BLaER1 treated with 17β-estradiol and CSF1 and Interleukin-3, amounts not matched to agents 10 nM and 100 nM (cell line): ENCODE measurements at regions not wholly inside any gene's neighbourhood (a gene's known extent, or its start where the extent isn't known, plus 50 kb on each side); places are given as distances from the start of the nearest gene placed in this dataset.

ENCODE experiments used
- H3K27ac ChIP-seq, 11 experiments: shearing (Covaris generic); formaldehyde crosslinking; 2 replicates each; pipeline ENCODE4 v1.8.1; 2022
- H3K27me3 ChIP-seq, 11 experiments: shearing (Covaris generic); formaldehyde crosslinking; 2 replicates each; pipeline ENCODE4 v1.8.1; 2022
- H3K36me3 ChIP-seq, 11 experiments: shearing (Covaris generic); formaldehyde crosslinking; 2 replicates each; pipeline ENCODE4 v1.8.1; 2022
- H3K4me1 ChIP-seq, 10 experiments: shearing (Covaris generic); formaldehyde crosslinking; 2 replicates each; pipeline ENCODE4 v1.8.1; 2022
- H3K4me2 ChIP-seq, 11 experiments: shearing (Covaris generic); formaldehyde crosslinking; 2 replicates each; pipeline ENCODE4 v1.8.1; 2022
- H3K4me3 ChIP-seq, 10 experiments: shearing (Covaris generic); formaldehyde crosslinking; 2 replicates each; pipeline ENCODE4 v1.8.1; 2022
- H3K9ac ChIP-seq, 11 experiments: shearing (Covaris generic); formaldehyde crosslinking; 2 replicates each; pipeline ENCODE4 v1.8.1; 2022
- H3K9me3 ChIP-seq, 11 experiments: shearing (Covaris generic); formaldehyde crosslinking; replicated peaks in 1 of 11; 2 replicates each; pipeline ENCODE4 v1.8.1; 2022
- H4K20me1 ChIP-seq, 11 experiments: shearing (Covaris generic); formaldehyde crosslinking; 2 replicates each; pipeline ENCODE4 v1.8.1; 2022
- Cebpa-rat ChIP-seq, 11 experiments: shearing (Covaris generic); IDR thresholded peaks; 2 replicates each; pipeline ENCODE4 v1.8.1; 2022

- H3K9ac ChIP-seq: no peak overlapping the region
- H3K4me1 ChIP-seq: peaks cover 0 to 5% (median 0%) of the 10 kb centered on the region in 10 experiments; a peak in 1 of 20 replicates
- H3K9me3 ChIP-seq: no peaks in the 10 kb centered on the region
- no peak overlapping the region for H3K4me2 ChIP-seq
- no peaks in the 10 kb centered on the region for H3K36me3 ChIP-seq
- TF ChIP-seq Cebpa-rat (IDR thresholded peaks at IDR 0.05): no peak
- H3K27me3 ChIP-seq: no peaks in the 10 kb centered on the region
- no peak overlapping the region for H3K27ac ChIP-seq
- no peak overlapping the region for H3K4me3 ChIP-seq
- no peaks in the 10 kb centered on the region for H4K20me1 ChIP-seq
Measured at GRCh38 chr4:177596991-177597390, 154.8 kb upstream of the AGA start.

GRCh38 chr4:177605252-177605651 is 163.0 kb upstream of the AGA start:
- Histone ChIP-seq H3K9ac (no peak overlapping the region), H3K4me3 (no peak overlapping the region), H3K4me2 (no peak overlapping the region), H3K4me1 (no peaks in the 10 kb centered on the region), H3K27ac (no peak overlapping the region), H3K27me3 (no peaks in the 10 kb centered on the region), H3K9me3 (peaks cover 5 to 12% (median 8%) of the 10 kb centered on the region in 11 experiments; a peak in 19 of 22 replicates), H4K20me1 (no peaks in the 10 kb centered on the region), H3K36me3 (no peaks in the 10 kb centered on the region)
- no peak for TF ChIP-seq Cebpa-rat (IDR thresholded peaks at IDR 0.05)

GRCh38 chr4:177607111-177607573 is 164.9 kb upstream of the AGA start:
- no peak overlapping the region for H3K27ac ChIP-seq

GRCh38 chr4:177611974-177612664 is 169.9 kb upstream of the AGA start:
- Histone ChIP-seq H3K4me1 (no peaks in the 10 kb centered on the region), H3K4me3 (no peak overlapping the region), H3K36me3 (no peaks in the 10 kb centered on the region), H3K4me2 (no peak overlapping the region), H3K27ac (no peak overlapping the region), H4K20me1 (no peaks in the 10 kb centered on the region), H3K9me3 (peaks cover 2 to 4% (median 3%) of the 10 kb centered on the region in 11 experiments; a peak in 18 of 22 replicates), H3K9ac (no peak overlapping the region), H3K27me3 (no peaks in the 10 kb centered on the region)
- no peak for TF ChIP-seq Cebpa-rat (IDR thresholded peaks at IDR 0.05)

More at GRCh38 chr4:177607111-177607573, 164.9 kb upstream of the AGA start:
- Histone ChIP-seq H3K4me3 (no peak overlapping the region), H3K27me3 (no peaks in the 10 kb centered on the region), H3K4me1 (no peaks in the 10 kb centered on the region), H3K36me3 (no peaks in the 10 kb centered on the region), H3K9ac (no peak overlapping the region), H3K9me3 (peaks cover 5 to 12% (median 8%) of the 10 kb centered on the region in 11 experiments; a peak in 19 of 22 replicates), H4K20me1 (no peaks in the 10 kb centered on the region), H3K4me2 (no peak overlapping the region)
- no peak for TF ChIP-seq Cebpa-rat (IDR thresholded peaks at IDR 0.05)

- Histone ChIP-seq H3K9me3 (no peaks in the 10 kb centered on the region), H3K4me1 (no peaks in the 10 kb centered on the region), H3K4me3 (no peak overlapping the region), H3K4me2 (no peak overlapping the region), H3K36me3 (no peaks in the 10 kb centered on the region), H3K27me3 (no peaks in the 10 kb centered on the region), H3K27ac (no peak overlapping the region), H4K20me1 (no peaks in the 10 kb centered on the region), H3K9ac (no peak overlapping the region)
- TF ChIP-seq Cebpa-rat (IDR thresholded peaks at IDR 0.05): no peak
Measured at GRCh38 chr4:177612684-177613083, 170.4 kb upstream of the AGA start.

- TF ChIP-seq Cebpa-rat (IDR thresholded peaks at IDR 0.05): no peak
- H3K9me3 ChIP-seq: peaks cover 0 to 10% (median 0%) of the 10 kb centered on the region in 11 experiments; a peak in 1 of 22 replicates
- no peak overlapping the region for H3K4me3 ChIP-seq
- H3K4me1 ChIP-seq: no peaks in the 10 kb centered on the region
- no peaks in the 10 kb centered on the region for H4K20me1 ChIP-seq
- no peak overlapping the region for H3K4me2 ChIP-seq
- no peak overlapping the region for H3K27ac ChIP-seq
- H3K9ac ChIP-seq: no peak overlapping the region
- no peaks in the 10 kb centered on the region for H3K36me3 ChIP-seq
- H3K27me3 ChIP-seq: no peaks in the 10 kb centered on the region
Measured at GRCh38 chr4:177632481-177632880, 190.2 kb upstream of the AGA start.

- no peaks in the 10 kb centered on the region for H3K36me3 ChIP-seq
- TF ChIP-seq Cebpa-rat (IDR thresholded peaks at IDR 0.05): no peak
Measured at GRCh38 chr4:177638871-177639270, 196.6 kb upstream of the AGA start.

GRCh38 chr4:177640864-177641263 is 198.6 kb upstream of the AGA start:
- no peak overlapping the region for H3K9ac ChIP-seq
- no peaks in the 10 kb centered on the region for H3K4me1 ChIP-seq
- peaks cover 0 to 10% (median 0%) of the 10 kb centered on the region in 11 experiments; a peak in 1 of 22 replicates for H3K9me3 ChIP-seq
- no peak for TF ChIP-seq Cebpa-rat (IDR thresholded peaks at IDR 0.05)
- H3K36me3 ChIP-seq: no peaks in the 10 kb centered on the region
- no peaks in the 10 kb centered on the region for H3K27me3 ChIP-seq
- no peaks in the 10 kb centered on the region for H4K20me1 ChIP-seq
- H3K4me3 ChIP-seq: no peak overlapping the region
- no peak overlapping the region for H3K4me2 ChIP-seq
- no peak overlapping the region for H3K27ac ChIP-seq

More at GRCh38 chr4:177638871-177639270, 196.6 kb upstream of the AGA start:
- H3K4me3 ChIP-seq: no peak overlapping the region
- no peaks in the 10 kb centered on the region for H3K27me3 ChIP-seq
- peaks cover 0 to 10% (median 0%) of the 10 kb centered on the region in 11 experiments; a peak in 1 of 22 replicates for H3K9me3 ChIP-seq
- no peaks in the 10 kb centered on the region for H3K4me1 ChIP-seq
- no peaks in the 10 kb centered on the region for H4K20me1 ChIP-seq
- no peak overlapping the region for H3K27ac ChIP-seq
- H3K4me2 ChIP-seq: no peak overlapping the region
- no peak overlapping the region for H3K9ac ChIP-seq

GRCh38 chr4:177660223-177660622 is 218.0 kb upstream of the AGA start:
- H3K4me3 ChIP-seq: no peak overlapping the region
- no peak overlapping the region for H3K9ac ChIP-seq
- no peaks in the 10 kb centered on the region for H3K4me1 ChIP-seq
- no peaks in the 10 kb centered on the region for H3K36me3 ChIP-seq
- H3K27ac ChIP-seq: no peak overlapping the region
- H4K20me1 ChIP-seq: no peaks in the 10 kb centered on the region
- no peak overlapping the region for H3K4me2 ChIP-seq
- TF ChIP-seq Cebpa-rat (IDR thresholded peaks at IDR 0.05): no peak
- no peaks in the 10 kb centered on the region for H3K27me3 ChIP-seq
- peaks cover 0 to 12% (median 0%) of the 10 kb centered on the region in 11 experiments; a peak in 3 of 22 replicates for H3K9me3 ChIP-seq

- Histone ChIP-seq H3K36me3 (no peaks in the 10 kb centered on the region), H3K27ac (no peak overlapping the region), H3K4me1 (no peaks in the 10 kb centered on the region), H4K20me1 (no peaks in the 10 kb centered on the region), H3K9me3 (peaks cover 0 to 6% (median 0%) of the 10 kb centered on the region in 11 experiments; a peak in 2 of 22 replicates), H3K9ac (no peak overlapping the region), H3K4me2 (no peak overlapping the region), H3K4me3 (no peak overlapping the region), H3K27me3 (no peaks in the 10 kb centered on the region)
- TF ChIP-seq Cebpa-rat (IDR thresholded peaks at IDR 0.05): no peak
Measured at GRCh38 chr4:177667687-177668086, 225.4 kb upstream of the AGA start.
